ENCODE measurements at regions not wholly inside any gene's neighbourhood (a gene's known extent, or its start where the extent isn't known, plus 50 kb on each side); places are given as distances from the start of the nearest gene placed in this dataset.

GRCh38 chr9:11092974-11093373 is 480.2 kb upstream of the PTPRD start:
- no peak overlapping the region for H4K91ac ChIP-seq (ENCODE audit: insufficient read depth, low read depth, low read length)
- TF ChIP-seq MXI1 (IDR thresholded peaks at IDR 0.05; ENCODE audit: borderline replicate concordance, low read depth, low read length) (no peak), RFX5 (IDR thresholded peaks at IDR 0.05; ENCODE audit: low read depth, low read length) (no peak), MAZ (IDR thresholded peaks at IDR 0.05; ENCODE audit: borderline replicate concordance, low read depth, low read length) (no peak), RCOR1 (IDR thresholded peaks at IDR 0.05; ENCODE audit: insufficient replicate concordance, low read length) (no peak), MAFK (IDR thresholded peaks at IDR 0.05; ENCODE audit: low read depth, low read length) (no peak), ELK1 (IDR thresholded peaks at IDR 0.05; ENCODE audit: borderline replicate concordance, low read depth, low read length) (no peak), FOS (IDR thresholded peaks at IDR 0.05; ENCODE audit: low read depth, low read length) (no peak)
- TF ChIP-seq, protein P1, sequence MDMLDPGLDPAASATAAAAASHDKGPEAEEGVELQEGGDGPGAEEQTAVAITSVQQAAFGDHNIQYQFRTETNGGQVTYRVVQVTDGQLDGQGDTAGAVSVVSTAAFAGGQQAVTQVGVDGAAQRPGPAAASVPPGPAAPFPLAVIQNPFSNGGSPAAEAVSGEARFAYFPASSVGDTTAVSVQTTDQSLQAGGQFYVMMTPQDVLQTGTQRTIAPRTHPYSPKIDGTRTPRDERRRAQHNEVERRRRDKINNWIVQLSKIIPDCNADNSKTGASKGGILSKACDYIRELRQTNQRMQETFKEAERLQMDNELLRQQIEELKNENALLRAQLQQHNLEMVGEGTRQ (IDR thresholded peaks at IDR 0.05; ENCODE audit: low read depth, low read length), result no peak
- TF ChIP-seq, protein P2, sequence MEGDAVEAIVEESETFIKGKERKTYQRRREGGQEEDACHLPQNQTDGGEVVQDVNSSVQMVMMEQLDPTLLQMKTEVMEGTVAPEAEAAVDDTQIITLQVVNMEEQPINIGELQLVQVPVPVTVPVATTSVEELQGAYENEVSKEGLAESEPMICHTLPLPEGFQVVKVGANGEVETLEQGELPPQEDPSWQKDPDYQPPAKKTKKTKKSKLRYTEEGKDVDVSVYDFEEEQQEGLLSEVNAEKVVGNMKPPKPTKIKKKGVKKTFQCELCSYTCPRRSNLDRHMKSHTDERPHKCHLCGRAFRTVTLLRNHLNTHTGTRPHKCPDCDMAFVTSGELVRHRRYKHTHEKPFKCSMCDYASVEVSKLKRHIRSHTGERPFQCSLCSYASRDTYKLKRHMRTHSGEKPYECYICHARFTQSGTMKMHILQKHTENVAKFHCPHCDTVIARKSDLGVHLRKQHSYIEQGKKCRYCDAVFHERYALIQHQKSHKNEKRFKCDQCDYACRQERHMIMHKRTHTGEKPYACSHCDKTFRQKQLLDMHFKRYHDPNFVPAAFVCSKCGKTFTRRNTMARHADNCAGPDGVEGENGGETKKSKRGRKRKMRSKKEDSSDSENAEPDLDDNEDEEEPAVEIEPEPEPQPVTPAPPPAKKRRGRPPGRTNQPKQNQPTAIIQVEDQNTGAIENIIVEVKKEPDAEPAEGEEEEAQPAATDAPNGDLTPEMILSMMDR (conservative IDR thresholded peaks at IDR 0.05; ENCODE audit: low read depth, low read length), result no peak
- no peak for DNase-seq
- intact Hi-C loops (cut with micrococcal nuclease), result no loop called here
- H4K5ac ChIP-seq (ENCODE audit: low read depth, low read length), result no peak overlapping the region
- no peaks in the 10 kb centered on the region for H3K4me1 ChIP-seq (ENCODE audit: control insufficient read depth, insufficient read depth, low read length)
- H3K14ac ChIP-seq (replicated peaks; ENCODE audit: low read depth, low read length), result no peak overlapping the region
- H3K4ac ChIP-seq (ENCODE audit: low read depth, low read length), result no peak overlapping the region
- H3K9me1 ChIP-seq (ENCODE audit: insufficient read depth, low read length), result no peaks in the 10 kb centered on the region
- H2BK5ac ChIP-seq (ENCODE audit: low read depth, low read length, poor library complexity, severe bottlenecking), result no peak overlapping the region
- no CpG with 5 or more reads among the region's 1 CpG for WGBS, 2 experiments (ENCODE audit: extremely low coverage in 2 of 2, insufficient read length in 1 of 2)
- CTCF ChIA-PET, result no interaction called here
- H3K36me3 ChIP-seq (ENCODE audit: control insufficient read depth, insufficient read depth, low read length), result no peaks in the 10 kb centered on the region
- H3K4me2 ChIP-seq (ENCODE audit: low read depth, low read length), result no peak overlapping the region
- no peak overlapping the region for H2AK9ac ChIP-seq (replicated peaks; ENCODE audit: low read depth, low read length, poor library complexity)
- H3K9ac ChIP-seq (ENCODE audit: low read depth, low read length), result no peak overlapping the region
- dilution Hi-C loops (cut with HindIII; ENCODE audit: low sequenced_read_pairs, unreplicated experiment), result no loop called here
- H2BK20ac ChIP-seq (ENCODE audit: low read depth, low read length), result no peak overlapping the region
- H3K79me1 ChIP-seq (ENCODE audit: low read depth in 1 of 2, low read length in 2 of 2), result no peaks in the 10 kb centered on the region
- H3K18ac ChIP-seq (ENCODE audit: low read depth, low read length), result no peak overlapping the region
- no peaks in the 10 kb centered on the region for H3K9me3 ChIP-seq (ENCODE audit: control insufficient read depth, insufficient read depth, low read length)
- H3K27ac ChIP-seq (ENCODE audit: insufficient read depth, low read length), result no peak overlapping the region
- H3K4me3 ChIP-seq (ENCODE audit: insufficient read depth, low read depth, low read length), result no peak overlapping the region
- no peak overlapping the region for H2BK15ac ChIP-seq (ENCODE audit: low read depth, low read length)
- H4K8ac ChIP-seq (ENCODE audit: low read depth in 2 of 2, low read length in 2 of 2), result no peak overlapping the region
- no peak overlapping the region for H3K56ac ChIP-seq (ENCODE audit: extremely low read depth, insufficient read depth, low read length)
- no peak overlapping the region for H3K23ac ChIP-seq (ENCODE audit: low read depth, low read length)
- no TSS peak for BruUV-seq (replicated peaks)
- no peak overlapping the region for H2AFZ ChIP-seq (replicated peaks; ENCODE audit: low read length, poor library complexity)
- H3K27me3 ChIP-seq (ENCODE audit: control insufficient read depth, insufficient read depth, low read length), result no peaks in the 10 kb centered on the region
- H4K20me1 ChIP-seq (ENCODE audit: insufficient read depth, low read length), result no peaks in the 10 kb centered on the region
- in situ Hi-C loops (cut with MboI; ENCODE audit: low sequenced_read_pairs), result no loop called here
- no peak overlapping the region for H2AK5ac ChIP-seq (ENCODE audit: low read depth, low read length)
- ATAC-seq (ENCODE audit: low read depth), result no peak
- POLR2A ChIA-PET (ENCODE audit: unreplicated experiment), result no interaction called here
- H2BK120ac ChIP-seq (ENCODE audit: low read depth, low read length), result no peak overlapping the region

Measured in IMR-90 (cell line).